ENCODE measurements at regions not wholly inside any gene's neighbourhood (a gene's known extent, or its start where the extent isn't known, plus 50 kb on each side); places are given as distances from the start of the nearest gene placed in this dataset.
A peak's percentile ranks its signal among the peaks of the same experiment; 100 is the strongest.

GRCh38 chr20:53809217-53809616 lies 215.6 kb upstream of the ZNF217 start:
- TF ChIP-seq REST (IDR thresholded peaks at IDR 0.05; ENCODE audit: low read depth) = no peak
- TF ChIP-seq RAD21 (IDR thresholded peaks at IDR 0.05; ENCODE audit: low read depth) = no peak
- TF ChIP-seq FOXM1 (IDR thresholded peaks at IDR 0.05; ENCODE audit: borderline replicate concordance, low read depth) = no peak
- no peak for TF ChIP-seq EGR1 (IDR thresholded peaks at IDR 0.05)
- no peak for TF ChIP-seq CEBPB (IDR thresholded peaks at IDR 0.05)
- TF ChIP-seq NFIC (IDR thresholded peaks at IDR 0.05) = no peak

- TF ChIP-seq FOXM1 (IDR thresholded peaks at IDR 0.05; ENCODE audit: borderline replicate concordance, low read depth) = no peak
- TF ChIP-seq TEAD4 (IDR thresholded peaks at IDR 0.05) = no peak
- no peak for TF ChIP-seq EP300 (IDR thresholded peaks at IDR 0.05; ENCODE audit: borderline replicate concordance)
- TF ChIP-seq NFIC (IDR thresholded peaks at IDR 0.05) = no peak
- TF ChIP-seq MAX (IDR thresholded peaks at IDR 0.05) = no peak
- no peak for TF ChIP-seq YY1 (IDR thresholded peaks at IDR 0.05; ENCODE audit: low read depth)
- no peak for TF ChIP-seq TAF1 (IDR thresholded peaks at IDR 0.05; ENCODE audit: low read depth)
- no peak for TF ChIP-seq CREB1 (IDR thresholded peaks at IDR 0.05; ENCODE audit: low read depth)
- no peak for TF ChIP-seq REST (IDR thresholded peaks at IDR 0.05; ENCODE audit: low read depth)
- TF ChIP-seq RAD21 (IDR thresholded peaks at IDR 0.05; ENCODE audit: low read depth) = no peak
- TF ChIP-seq EGR1 (IDR thresholded peaks at IDR 0.05) = no peak
- TF ChIP-seq ZBTB7A (IDR thresholded peaks at IDR 0.05; ENCODE audit: low read depth) = no peak
- TF ChIP-seq TCF12 (IDR thresholded peaks at IDR 0.05; ENCODE audit: low read depth) = no peak
- no peak for TF ChIP-seq CEBPB (IDR thresholded peaks at IDR 0.05)
- TF ChIP-seq USF1 (IDR thresholded peaks at IDR 0.05) = no peak
These were observed 215.1 kb upstream of the ZNF217 start for GRCh38 chr20:53808733-53809132.

- TF ChIP-seq TAF1 (IDR thresholded peaks at IDR 0.05; ENCODE audit: low read depth) (no peak), TCF12 (IDR thresholded peaks at IDR 0.05; ENCODE audit: low read depth) (no peak), EP300 (IDR thresholded peaks at IDR 0.05; ENCODE audit: borderline replicate concordance) (no peak), REST (IDR thresholded peaks at IDR 0.05; ENCODE audit: low read depth) (no peak), CREB1 (IDR thresholded peaks at IDR 0.05; ENCODE audit: low read depth) (no peak), EGR1 (IDR thresholded peaks at IDR 0.05) (no peak), TEAD4 (IDR thresholded peaks at IDR 0.05) (no peak), USF1 (IDR thresholded peaks at IDR 0.05) (no peak)
These were observed 213.2 kb upstream of the ZNF217 start for GRCh38 chr20:53806683-53807401.

- peak; percentile 31; the same call in 1 of the 2 replicates for TF ChIP-seq TCF12 (IDR thresholded peaks at IDR 0.05; ENCODE audit: low read depth)
- no peak for TF ChIP-seq CEBPB (IDR thresholded peaks at IDR 0.05)
- TF ChIP-seq MAX (IDR thresholded peaks at IDR 0.05) = no peak
- TF ChIP-seq REST (IDR thresholded peaks at IDR 0.05; ENCODE audit: low read depth) = no peak
- no peak for TF ChIP-seq TAF1 (IDR thresholded peaks at IDR 0.05; ENCODE audit: low read depth)
- no peak for TF ChIP-seq RAD21 (IDR thresholded peaks at IDR 0.05; ENCODE audit: low read depth)
- no peak for TF ChIP-seq CREB1 (IDR thresholded peaks at IDR 0.05; ENCODE audit: low read depth)
- TF ChIP-seq TEAD4 (IDR thresholded peaks at IDR 0.05) = peak; percentile 66
- no peak for TF ChIP-seq ZBTB7A (IDR thresholded peaks at IDR 0.05; ENCODE audit: low read depth)
- TF ChIP-seq USF1 (IDR thresholded peaks at IDR 0.05) = no peak
- TF ChIP-seq NFIC (IDR thresholded peaks at IDR 0.05) = no peak; the same call in 1 of the 2 replicates
- TF ChIP-seq EP300 (IDR thresholded peaks at IDR 0.05; ENCODE audit: borderline replicate concordance) = peak; percentile 63; the same call in 1 of the 2 replicates
- no peak for TF ChIP-seq YY1 (IDR thresholded peaks at IDR 0.05; ENCODE audit: low read depth)
- TF ChIP-seq EGR1 (IDR thresholded peaks at IDR 0.05) = no peak
- TF ChIP-seq FOXM1 (IDR thresholded peaks at IDR 0.05; ENCODE audit: borderline replicate concordance, low read depth) = 0 out of 2 replicates have a peak, but pooled peaks have one; percentile 42
These were observed 212.3 kb upstream of the ZNF217 start for GRCh38 chr20:53805895-53806384.

Measured in Ishikawa (cell line).